OCI-LY3 (cell line): ENCODE measurements at regions not wholly inside any gene's neighbourhood (a gene's known extent, or its start where the extent isn't known, plus 50 kb on each side); places are given as distances from the start of the nearest gene placed in this dataset.
A peak's percentile ranks its signal among the peaks of the same experiment; 100 is the strongest.

Experiments used
- H2AFZ ChIP-seq: fragments of 200-600, 300-600 bp; shearing (Covaris generic); 2 replicates; pipeline ENCODE4 v1.6.0; 2014; ENCODE audit warnings: antibody characterized with exemption, low read depth, low read length
- H3K27ac ChIP-seq: fragments of 200-600, 300-600 bp; sonication (generic); 2 replicates; pipeline ENCODE4 v1.5.1; 2014; ENCODE audit warnings: mild to moderate bottlenecking, low read length, moderate library complexity, mixed read lengths
- H3K27me3 ChIP-seq: fragments of 200-600, 300-600 bp; sonication (generic); 2 replicates; pipeline ENCODE4 v1.6.1; 2014; ENCODE audit warnings: low read depth, low read length, mixed read lengths
- H3K36me3 ChIP-seq: fragments of 200-600, 300-600 bp; sonication (generic); replicated peaks from 2 replicates; pipeline ENCODE3; 2014; ENCODE audit warnings: low read depth, low read length, mixed read lengths
- H3K4me1 ChIP-seq: fragments of 300-600, 200-600 bp; sonication (generic); 2 replicates; pipeline ENCODE4 v1.6.1; 2014; ENCODE audit warnings: low read length, mixed read lengths
- H3K4me2 ChIP-seq: fragments of 200-600, 300-600 bp; sonication (generic); 2 replicates; pipeline ENCODE4 v1.6.1; 2014; ENCODE audit warnings: low read length, mixed read lengths
- H3K4me3 ChIP-seq: fragments of 300-600, 200-600 bp; sonication (generic); 2 replicates; pipeline ENCODE4 v1.5.1; 2014; ENCODE audit warnings: antibody characterized with exemption, mild to moderate bottlenecking, low read length, moderate library complexity
- H3K79me2 ChIP-seq: fragments of 300-600, 200-600 bp; shearing (Covaris generic); 2 replicates; pipeline ENCODE4 v1.6.1; 2014; ENCODE audit warnings: mild to moderate bottlenecking, low read length, mixed read lengths
- H3K9ac ChIP-seq: fragments of 300-600, 200-600 bp; shearing (Covaris generic); 2 replicates; pipeline ENCODE4 v1.6.0; 2014; ENCODE audit warnings: mild to moderate bottlenecking, low read length, moderate library complexity
- H3K9me3 ChIP-seq: fragments of 200-600, 300-600 bp; shearing (Covaris generic); 2 replicates; pipeline ENCODE4 v1.6.1; 2014; ENCODE audit warnings: low read length, mixed read lengths; ENCODE audit not compliant: insufficient read depth
- H4K20me1 ChIP-seq: fragments of 200-600, 300-600 bp; sonication (generic); 2 replicates; pipeline ENCODE4 v1.6.1; 2016; ENCODE audit warnings: low read length, mixed read lengths; ENCODE audit not compliant: insufficient read depth
- CTCF ChIP-seq: fragments of 200-600, 300-600 bp; sonication (generic); IDR thresholded peaks from 2 replicates; pipeline ENCODE4 v1.5.1; 2014; ENCODE audit warnings: antibody characterized with exemption, low read length, low read depth
- EZH2phosphoT487 ChIP-seq: fragments of 200-600 bp; shearing (Covaris generic); IDR thresholded peaks from 2 replicates; pipeline ENCODE4 v1.6.1; 2018; ENCODE audit warnings: antibody characterized with exemption, mixed run types, low read depth

- no peaks in the 10 kb centered on the region for H3K27me3 ChIP-seq
- H3K27ac ChIP-seq = no peak overlapping the region
- H3K9me3 ChIP-seq = no peaks in the 10 kb centered on the region
- H3K4me2 ChIP-seq = no peak overlapping the region
- no peak overlapping the region for H3K4me3 ChIP-seq
- H4K20me1 ChIP-seq = no peaks in the 10 kb centered on the region
- TF ChIP-seq EZH2phosphoT487 = no peak
- no peak for TF ChIP-seq CTCF
- no peaks in the 10 kb centered on the region for H3K36me3 ChIP-seq
- H3K79me2 ChIP-seq = no peaks in the 10 kb centered on the region
- peaks cover 12% of the 10 kb centered on the region for H3K4me1 ChIP-seq
- H2AFZ ChIP-seq = no peak overlapping the region
- H3K9ac ChIP-seq = no peak overlapping the region
Measured at GRCh38 chr3:79896086-79896485, 128.3 kb upstream of the ROBO1 start.

GRCh38 chr3:79887213-79887612, 119.4 kb upstream of the ROBO1 start:
- H3K9ac ChIP-seq = no peak overlapping the region
- no peaks in the 10 kb centered on the region for H3K27me3 ChIP-seq
- no peaks in the 10 kb centered on the region for H3K4me1 ChIP-seq
- no peak overlapping the region for H3K4me3 ChIP-seq
- no peak overlapping the region for H3K27ac ChIP-seq
- no peak overlapping the region for H2AFZ ChIP-seq
- TF ChIP-seq CTCF (no peak), EZH2phosphoT487 (no peak)
- H4K20me1 ChIP-seq = no peaks in the 10 kb centered on the region
- H3K79me2 ChIP-seq = no peaks in the 10 kb centered on the region
- H3K9me3 ChIP-seq = no peaks in the 10 kb centered on the region
- no peaks in the 10 kb centered on the region for H3K36me3 ChIP-seq
- H3K4me2 ChIP-seq = no peak overlapping the region

- Histone ChIP-seq H4K20me1 (no peaks in the 10 kb centered on the region), H3K4me3 (no peak overlapping the region), H3K27ac (no peak overlapping the region), H3K36me3 (no peaks in the 10 kb centered on the region), H3K4me1 (no peaks in the 10 kb centered on the region), H3K4me2 (peak overlapping the region; percentile 6; the same call in 1 of the 2 replicates), H3K27me3 (no peaks in the 10 kb centered on the region), H3K79me2 (no peaks in the 10 kb centered on the region), H3K9ac (no peak overlapping the region), H3K9me3 (no peaks in the 10 kb centered on the region), H2AFZ (peak overlapping the region; percentile 61)
- TF ChIP-seq EZH2phosphoT487 = no peak
- TF ChIP-seq CTCF = no peak
Measured at GRCh38 chr3:79886204-79886603, 118.4 kb upstream of the ROBO1 start.

GRCh38 chr3:79885407-79885806, 117.6 kb upstream of the ROBO1 start:
- Histone ChIP-seq H3K36me3 (no peaks in the 10 kb centered on the region), H2AFZ (0 out of 2 replicates have a peak overlapping the region, but pooled peaks have one; percentile 61)
- no peak for TF ChIP-seq CTCF
- TF ChIP-seq EZH2phosphoT487 = no peak

More at GRCh38 chr3:79885407-79885806, 117.6 kb upstream of the ROBO1 start:
- Histone ChIP-seq H3K27me3 (no peaks in the 10 kb centered on the region), H3K9ac (no peak overlapping the region), H3K4me2 (no peak overlapping the region), H3K9me3 (no peaks in the 10 kb centered on the region), H4K20me1 (no peaks in the 10 kb centered on the region), H3K79me2 (no peaks in the 10 kb centered on the region), H3K4me1 (no peaks in the 10 kb centered on the region), H3K4me3 (no peak overlapping the region), H3K27ac (no peak overlapping the region)
